Esophagus muscularis mucosa (tissue), 4 donors: ENCODE measurements at regions not wholly inside any gene's neighbourhood (a gene's known extent, or its start where the extent isn't known, plus 50 kb on each side); places are given as distances from the start of the nearest gene placed in this dataset.

ENCODE experiments used
- DNase-seq: peaks from one replicate; pipeline ENCODE4 v3.0.0-alpha.2; 2017; ENCODE audit errors: extremely low spot score
- H3K27ac ChIP-seq, 4 donors: fragments of 200-600 bp; sonication (generic); replicated peaks in 1 of 4; 1 replicate in 3 of 4; 2 replicates in 1 of 4; pipeline ENCODE4 v1.5.1; 2016 to 2019; ENCODE audit warnings: mild to moderate bottlenecking in 1 of 4
- H3K27me3 ChIP-seq, 4 donors: fragments of 200-600 bp; sonication (generic); one replicate each; pipeline versions ENCODE4 v1.5.1 to v1.6.0; 2016 to 2019
- H3K36me3 ChIP-seq, 4 donors: fragments of 200-600 bp; sonication (generic); one replicate each; pipeline ENCODE4 v1.5.1; 2016 to 2019
- H3K4me1 ChIP-seq, 4 donors: fragments of 200-600 bp; sonication (generic); one replicate each; pipeline ENCODE4 v1.5.1; 2016 to 2019
- H3K4me3 ChIP-seq, 4 donors: fragments of 200-600 bp; sonication (generic); 1 replicate in 2 of 4; 2 replicates in 2 of 4; pipeline ENCODE4 v1.5.1; 2016 to 2019; ENCODE audit warnings: mild to moderate bottlenecking in 4 of 4, moderate library complexity in 1 of 4
- H3K9me3 ChIP-seq, 4 donors: fragments of 200-600 bp; sonication (generic); 1 replicate in 3 of 4; 2 replicates in 1 of 4; pipeline ENCODE4 v1.5.1; 2016 to 2019
- EP300 ChIP-seq: sonication (generic); formaldehyde crosslinking; IDR thresholded peaks from one replicate; pipeline ENCODE4 v1.6.1; 2017; ENCODE audit warnings: antibody characterized with exemption
- POLR2A ChIP-seq: fragments of 450-650 bp; IDR thresholded peaks from one replicate; pipeline ENCODE4 v1.6.1; 2017; ENCODE audit warnings: antibody characterized with exemption, moderate library complexity, mild to moderate bottlenecking, low read depth
- POLR2AphosphoS5 ChIP-seq, 2 donors: sonication (generic); formaldehyde crosslinking; IDR thresholded peaks; one replicate each; pipeline ENCODE4 v1.6.1; 2017; ENCODE audit warnings: antibody characterized with exemption in 2 of 2
- WGBS: methylation state at CpG from one replicate; pipeline ENCODE4 v1.1.5; 2018; 5-methylcytosine and 5-hydroxymethylcytosine counted together
- intact Hi-C: fragments of 100-400 bp; cut with DNase I; formaldehyde crosslinking; loops from one replicate; pipeline ENCODE4 v1.15.1; 2023
- TF ChIP-seq, protein P1 (sequence below), 3 experiments: fragments of 200-600 bp in 2 of 3; fragments of 450-650 bp in 1 of 3; sonication (generic) in 2 of 3; IDR thresholded peaks; one replicate each; pipeline ENCODE4 v1.5.1; 2017 to 2019; ENCODE audit warnings: antibody characterized with exemption in 3 of 3, mild to moderate bottlenecking in 2 of 3, moderate library complexity in 1 of 3

DNA sequence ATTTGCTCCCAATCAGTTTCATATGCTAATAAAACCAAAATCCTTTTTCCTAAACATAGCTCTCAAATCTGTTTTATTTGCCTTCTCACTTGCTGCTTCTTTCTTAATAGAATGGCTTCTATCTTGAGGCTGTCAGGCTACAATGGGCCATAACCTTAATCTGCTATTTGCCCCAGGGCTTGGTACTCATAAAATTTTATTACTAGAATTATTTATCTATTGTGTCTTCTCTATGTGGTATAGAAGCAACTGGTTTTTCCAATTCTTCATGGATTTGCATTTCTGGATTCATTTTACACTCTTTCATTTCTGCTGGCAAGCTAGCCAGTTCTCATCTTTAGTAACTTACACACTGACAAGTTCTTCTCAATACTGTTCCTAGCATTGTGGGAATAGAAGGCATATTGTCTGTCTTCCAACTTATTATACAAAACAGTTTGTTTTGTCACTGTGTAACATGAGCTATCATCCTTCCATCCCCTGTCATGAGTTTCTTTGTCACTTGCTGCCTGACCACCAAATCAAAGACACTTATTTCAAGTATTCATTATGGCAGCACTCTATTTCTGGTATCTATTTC is 96.6 kb upstream of the KCNIP4 start:
- TF ChIP-seq POLR2A (no peak), POLR2AphosphoS5 (IDR thresholded peaks at IDR 0.05) (no peak), EP300 (no peak)
- TF ChIP-seq, protein P1, sequence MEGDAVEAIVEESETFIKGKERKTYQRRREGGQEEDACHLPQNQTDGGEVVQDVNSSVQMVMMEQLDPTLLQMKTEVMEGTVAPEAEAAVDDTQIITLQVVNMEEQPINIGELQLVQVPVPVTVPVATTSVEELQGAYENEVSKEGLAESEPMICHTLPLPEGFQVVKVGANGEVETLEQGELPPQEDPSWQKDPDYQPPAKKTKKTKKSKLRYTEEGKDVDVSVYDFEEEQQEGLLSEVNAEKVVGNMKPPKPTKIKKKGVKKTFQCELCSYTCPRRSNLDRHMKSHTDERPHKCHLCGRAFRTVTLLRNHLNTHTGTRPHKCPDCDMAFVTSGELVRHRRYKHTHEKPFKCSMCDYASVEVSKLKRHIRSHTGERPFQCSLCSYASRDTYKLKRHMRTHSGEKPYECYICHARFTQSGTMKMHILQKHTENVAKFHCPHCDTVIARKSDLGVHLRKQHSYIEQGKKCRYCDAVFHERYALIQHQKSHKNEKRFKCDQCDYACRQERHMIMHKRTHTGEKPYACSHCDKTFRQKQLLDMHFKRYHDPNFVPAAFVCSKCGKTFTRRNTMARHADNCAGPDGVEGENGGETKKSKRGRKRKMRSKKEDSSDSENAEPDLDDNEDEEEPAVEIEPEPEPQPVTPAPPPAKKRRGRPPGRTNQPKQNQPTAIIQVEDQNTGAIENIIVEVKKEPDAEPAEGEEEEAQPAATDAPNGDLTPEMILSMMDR (IDR thresholded peaks at IDR 0.05) = no peak
- intact Hi-C loops = no loop called here
- no peak overlapping the region for H3K27ac ChIP-seq
- H3K4me3 ChIP-seq = no peak overlapping the region
- no peaks in the 10 kb centered on the region for H3K36me3 ChIP-seq
- H3K27me3 ChIP-seq = no peaks in the 10 kb centered on the region
- DNase-seq = no peak
- H3K4me1 ChIP-seq = no peaks in the 10 kb centered on the region
- H3K9me3 ChIP-seq = peaks cover 0 to 8% (median 5%) of the 10 kb centered on the region in 4 donors

DNA sequence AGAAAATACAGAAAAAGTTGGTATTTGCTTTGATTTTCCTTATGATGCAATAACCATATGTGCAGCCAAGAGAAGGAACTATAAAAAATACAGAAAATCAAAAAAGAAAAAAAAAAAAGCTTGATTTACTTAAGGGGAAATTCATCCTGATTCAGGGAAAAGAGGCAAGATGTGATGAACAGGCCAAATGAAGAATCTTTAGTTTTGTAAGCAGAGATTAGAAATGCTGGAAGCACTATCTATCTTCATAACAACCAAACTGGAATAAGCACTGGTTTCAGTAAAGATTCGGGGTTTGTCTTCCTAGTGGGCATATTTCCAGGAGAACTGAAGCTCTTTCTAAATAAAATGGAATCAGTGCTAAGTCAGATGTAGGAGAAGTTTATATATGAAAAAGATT is 82.9 kb upstream of the KCNIP4 start:
- Histone ChIP-seq H3K27ac (no peak overlapping the region), H3K4me1 (no peaks in the 10 kb centered on the region), H3K9me3 (peaks cover 0 to under 1% (median 0%) of the 10 kb centered on the region in 4 donors), H3K36me3 (no peaks in the 10 kb centered on the region), H3K27me3 (no peaks in the 10 kb centered on the region), H3K4me3 (no peak overlapping the region)
- DNase-seq = no peak
- intact Hi-C loops = no loop called here
- 33% methylated on average over 1 of the region's 1 CpG for WGBS
- TF ChIP-seq POLR2A = no peak
- no peak for TF ChIP-seq POLR2AphosphoS5 (IDR thresholded peaks at IDR 0.05)
- TF ChIP-seq, protein P1 (IDR thresholded peaks at IDR 0.05) = no peak
- TF ChIP-seq EP300 = no peak

DNA sequence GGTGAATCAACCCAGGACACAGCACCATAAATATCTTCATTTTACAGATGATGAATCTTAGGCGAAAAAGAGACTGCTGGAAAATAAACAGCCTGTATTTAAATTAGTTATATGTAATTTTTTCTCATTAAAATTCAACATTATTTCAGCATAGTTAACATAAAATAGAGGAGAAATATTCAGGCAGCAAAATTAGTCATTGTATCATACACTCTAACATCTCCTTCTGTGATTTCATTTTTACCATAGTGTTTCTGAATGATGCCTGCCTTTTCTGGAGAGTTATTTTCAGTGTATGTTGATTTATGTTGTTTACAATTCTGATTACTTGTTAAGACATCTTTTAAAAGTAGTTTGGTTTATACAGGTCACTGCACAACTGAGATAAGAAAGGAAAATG is 82.3 kb upstream of the KCNIP4 start:
- no peaks in the 10 kb centered on the region for H3K4me1 ChIP-seq
- no peaks in the 10 kb centered on the region for H3K27me3 ChIP-seq
- no peak for DNase-seq
- no peak for TF ChIP-seq POLR2A
- TF ChIP-seq EP300 = no peak
- TF ChIP-seq, protein P1 (IDR thresholded peaks at IDR 0.05) = no peak
- no peak for TF ChIP-seq POLR2AphosphoS5 (IDR thresholded peaks at IDR 0.05)
- no peaks in the 10 kb centered on the region for H3K36me3 ChIP-seq
- intact Hi-C loops = no loop called here
- no peak overlapping the region for H3K4me3 ChIP-seq
- 92% methylated on average over 1 of the region's 1 CpG for WGBS
- peaks cover 0 to 5% (median 0%) of the 10 kb centered on the region in 4 donors for H3K9me3 ChIP-seq
- no peak overlapping the region for H3K27ac ChIP-seq

DNA sequence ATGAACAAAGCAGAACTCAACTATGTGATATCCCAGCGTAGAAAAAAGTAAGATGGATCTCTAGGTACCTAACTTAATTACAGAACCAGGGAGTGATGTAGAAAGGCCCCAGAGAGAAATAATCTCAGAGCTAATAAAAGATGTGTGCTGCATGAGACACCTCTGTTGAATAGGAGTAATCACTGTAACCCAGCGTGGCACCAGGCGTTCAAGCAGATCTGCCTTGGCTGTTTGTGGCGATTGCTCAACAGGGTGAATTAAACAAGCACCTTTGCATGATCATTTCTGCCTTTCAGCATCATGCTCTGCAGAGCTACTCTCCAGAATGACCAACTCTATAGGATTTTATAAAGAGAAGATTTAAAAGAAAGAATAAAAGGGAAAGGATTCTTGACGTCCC is 81.7 kb upstream of the KCNIP4 start:
- no peaks in the 10 kb centered on the region for H3K36me3 ChIP-seq
- intact Hi-C loops = no loop called here
- H3K4me1 ChIP-seq = no peaks in the 10 kb centered on the region
- H3K9me3 ChIP-seq = peaks cover 0 to 5% (median 0%) of the 10 kb centered on the region in 4 donors
- H3K27me3 ChIP-seq = no peaks in the 10 kb centered on the region
- 85% methylated on average over 5 of the region's 5 CpGs for WGBS
- DNase-seq = no peak
- no peak overlapping the region for H3K27ac ChIP-seq
- no peak overlapping the region for H3K4me3 ChIP-seq
- TF ChIP-seq, protein P1 (IDR thresholded peaks at IDR 0.05) = no peak
- TF ChIP-seq EP300 (no peak), POLR2A (no peak), POLR2AphosphoS5 (IDR thresholded peaks at IDR 0.05) (no peak)

DNA sequence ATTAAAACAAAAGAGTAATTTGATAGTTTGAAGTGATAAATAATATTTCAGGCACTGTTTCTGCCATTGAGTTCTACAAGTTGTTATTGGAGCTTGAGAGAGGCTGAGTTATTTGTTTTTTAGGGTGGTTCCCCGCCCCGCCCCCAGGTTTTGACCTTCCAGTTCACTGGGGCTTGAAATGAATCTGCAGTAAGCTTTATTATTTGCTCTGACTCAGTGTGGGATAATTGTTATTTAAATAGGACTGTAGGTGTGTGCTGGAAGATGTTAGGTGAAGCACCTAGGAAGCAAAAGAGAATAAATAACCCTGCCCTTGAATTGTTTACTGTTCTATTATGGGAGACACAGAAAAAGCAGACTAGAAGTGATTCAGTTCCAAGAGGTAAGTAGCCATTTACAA is 81.2 kb upstream of the KCNIP4 start:
- no peaks in the 10 kb centered on the region for H3K27me3 ChIP-seq
- intact Hi-C loops = no loop called here
- DNase-seq = no peak
- peaks cover 0 to 5% (median 0%) of the 10 kb centered on the region in 4 donors for H3K9me3 ChIP-seq
- H3K36me3 ChIP-seq = no peaks in the 10 kb centered on the region
- H3K4me1 ChIP-seq = no peaks in the 10 kb centered on the region
- no peak overlapping the region for H3K27ac ChIP-seq
- TF ChIP-seq POLR2AphosphoS5 (IDR thresholded peaks at IDR 0.05) = no peak
- TF ChIP-seq EP300 = no peak
- no peak for TF ChIP-seq POLR2A
- TF ChIP-seq, protein P1 (IDR thresholded peaks at IDR 0.05) = no peak
- 73% methylated on average over 2 of the region's 2 CpGs for WGBS
- no peak overlapping the region for H3K4me3 ChIP-seq
